ENCODE measurements at regions not wholly inside any gene's neighbourhood (a gene's known extent, or its start where the extent isn't known, plus 50 kb on each side); places are given as distances from the start of the nearest gene placed in this dataset.

GRCh38 chr9:115924669-115924987, 229.0 kb upstream of the PAPPA start:
- TF ChIP-seq CTCF (IDR thresholded peaks at IDR 0.05): no peak
- no peak for TF ChIP-seq EP300 (IDR thresholded peaks at IDR 0.05)
- no peak for TF ChIP-seq POLR2A (IDR thresholded peaks at IDR 0.05)
- intact Hi-C loops (cut with DNase I): no loop called here

GRCh38 chr9:115925424-115925823, 228.2 kb upstream of the PAPPA start:
- Histone ChIP-seq H3K27ac (no peak overlapping the region), H3K4me3 (no peak overlapping the region), H3K36me3 (no peaks in the 10 kb centered on the region), H3K4me1 (ENCODE audit: insufficient read depth) (no peaks in the 10 kb centered on the region), H3K9me3 (no peaks in the 10 kb centered on the region), H3K27me3 (no peaks in the 10 kb centered on the region)
- 49 to 74% (median 52%) methylated on average over 2 of the region's 2 CpGs for WGBS, 3 donors
- TF ChIP-seq EP300 (IDR thresholded peaks at IDR 0.05) (no peak), CTCF (IDR thresholded peaks at IDR 0.05) (no peak), POLR2A (IDR thresholded peaks at IDR 0.05) (no peak)
- intact Hi-C loops (cut with DNase I): no loop called here
- DNase-seq: no peak

More at GRCh38 chr9:115924669-115924987, 229.0 kb upstream of the PAPPA start:
- no peak overlapping the region for H3K27ac ChIP-seq
- no peaks in the 10 kb centered on the region for H3K27me3 ChIP-seq
- no peaks in the 10 kb centered on the region for H3K9me3 ChIP-seq
- H3K4me1 ChIP-seq (ENCODE audit: insufficient read depth): no peaks in the 10 kb centered on the region
- no peak for DNase-seq
- H3K4me3 ChIP-seq: no peak overlapping the region
- no peaks in the 10 kb centered on the region for H3K36me3 ChIP-seq

- H3K27ac ChIP-seq: no peak overlapping the region
- H3K4me3 ChIP-seq: no peak overlapping the region
- H3K27me3 ChIP-seq: no peaks in the 10 kb centered on the region
- intact Hi-C loops (cut with DNase I): no loop called here
- DNase-seq: no peak
- H3K9me3 ChIP-seq: no peaks in the 10 kb centered on the region
- H3K36me3 ChIP-seq: no peaks in the 10 kb centered on the region
- TF ChIP-seq CTCF (IDR thresholded peaks at IDR 0.05) (no peak), POLR2A (IDR thresholded peaks at IDR 0.05) (no peak)
- no peaks in the 10 kb centered on the region for H3K4me1 ChIP-seq (ENCODE audit: insufficient read depth)
Observed at GRCh38 chr9:115930472-115930871, 223.1 kb upstream of the PAPPA start.

GRCh38 chr9:115938479-115938878, 215.1 kb upstream of the PAPPA start:
- no peaks in the 10 kb centered on the region for H3K4me1 ChIP-seq (ENCODE audit: insufficient read depth)
- H3K4me3 ChIP-seq: no peak overlapping the region
- H3K27ac ChIP-seq: no peak overlapping the region
- H3K9me3 ChIP-seq: no peaks in the 10 kb centered on the region
- TF ChIP-seq EP300 (IDR thresholded peaks at IDR 0.05): no peak
- 57 to 79% (median 74%) methylated on average over 1 of the region's 1 CpG for WGBS, 3 donors
- no peak for DNase-seq
- no peaks in the 10 kb centered on the region for H3K27me3 ChIP-seq
- intact Hi-C loops (cut with DNase I): no loop called here
- no peaks in the 10 kb centered on the region for H3K36me3 ChIP-seq

GRCh38 chr9:115939065-115939765, 214.4 kb upstream of the PAPPA start:
- H3K27ac ChIP-seq: no peak overlapping the region
- no peak for TF ChIP-seq POLR2A (IDR thresholded peaks at IDR 0.05)
- no peak for TF ChIP-seq EP300 (IDR thresholded peaks at IDR 0.05)
- TF ChIP-seq CTCF (IDR thresholded peaks at IDR 0.05): no peak
- DNase-seq: no peak
- no peaks in the 10 kb centered on the region for H3K36me3 ChIP-seq
- H3K4me1 ChIP-seq (ENCODE audit: insufficient read depth): no peaks in the 10 kb centered on the region
- H3K4me3 ChIP-seq: no peak overlapping the region
- H3K27me3 ChIP-seq: no peaks in the 10 kb centered on the region
- intact Hi-C loops (cut with DNase I): no loop called here
- WGBS, 3 donors: 64 to 83% (median 81%) methylated on average over 2 of the region's 2 CpGs
- no peaks in the 10 kb centered on the region for H3K9me3 ChIP-seq
